ENCODE measurements at regions not wholly inside any gene's neighbourhood (a gene's known extent, or its start where the extent isn't known, plus 50 kb on each side); places are given as distances from the start of the nearest gene placed in this dataset.
"Not testable (repeated sequence)": the region's sequence is repeated elsewhere in the genome, so short reads cannot be mapped to it uniquely, and the experiment has no call there.

- no peaks in the 10 kb centered on the region for H3K36me3 ChIP-seq
- no peaks in the 10 kb centered on the region for H3K4me1 ChIP-seq
- no peaks in the 10 kb centered on the region for H3K27me3 ChIP-seq
- intact Hi-C loops (cut with DNase I; ENCODE audit: low total_unique reads): no loop called here
- H3K4me3 ChIP-seq: no peak overlapping the region
- H3K27ac ChIP-seq: no peak overlapping the region
- TF ChIP-seq, protein P1, sequence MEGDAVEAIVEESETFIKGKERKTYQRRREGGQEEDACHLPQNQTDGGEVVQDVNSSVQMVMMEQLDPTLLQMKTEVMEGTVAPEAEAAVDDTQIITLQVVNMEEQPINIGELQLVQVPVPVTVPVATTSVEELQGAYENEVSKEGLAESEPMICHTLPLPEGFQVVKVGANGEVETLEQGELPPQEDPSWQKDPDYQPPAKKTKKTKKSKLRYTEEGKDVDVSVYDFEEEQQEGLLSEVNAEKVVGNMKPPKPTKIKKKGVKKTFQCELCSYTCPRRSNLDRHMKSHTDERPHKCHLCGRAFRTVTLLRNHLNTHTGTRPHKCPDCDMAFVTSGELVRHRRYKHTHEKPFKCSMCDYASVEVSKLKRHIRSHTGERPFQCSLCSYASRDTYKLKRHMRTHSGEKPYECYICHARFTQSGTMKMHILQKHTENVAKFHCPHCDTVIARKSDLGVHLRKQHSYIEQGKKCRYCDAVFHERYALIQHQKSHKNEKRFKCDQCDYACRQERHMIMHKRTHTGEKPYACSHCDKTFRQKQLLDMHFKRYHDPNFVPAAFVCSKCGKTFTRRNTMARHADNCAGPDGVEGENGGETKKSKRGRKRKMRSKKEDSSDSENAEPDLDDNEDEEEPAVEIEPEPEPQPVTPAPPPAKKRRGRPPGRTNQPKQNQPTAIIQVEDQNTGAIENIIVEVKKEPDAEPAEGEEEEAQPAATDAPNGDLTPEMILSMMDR (IDR thresholded peaks at IDR 0.05): no peak
- peaks cover 0 to 5% (median 4%) of the 10 kb centered on the region in 3 donors for H3K9me3 ChIP-seq
- DNase-seq: no peak
Measured at GRCh38 chr7:51551070-51551469, 234.5 kb upstream of the COBL start.

DNA sequence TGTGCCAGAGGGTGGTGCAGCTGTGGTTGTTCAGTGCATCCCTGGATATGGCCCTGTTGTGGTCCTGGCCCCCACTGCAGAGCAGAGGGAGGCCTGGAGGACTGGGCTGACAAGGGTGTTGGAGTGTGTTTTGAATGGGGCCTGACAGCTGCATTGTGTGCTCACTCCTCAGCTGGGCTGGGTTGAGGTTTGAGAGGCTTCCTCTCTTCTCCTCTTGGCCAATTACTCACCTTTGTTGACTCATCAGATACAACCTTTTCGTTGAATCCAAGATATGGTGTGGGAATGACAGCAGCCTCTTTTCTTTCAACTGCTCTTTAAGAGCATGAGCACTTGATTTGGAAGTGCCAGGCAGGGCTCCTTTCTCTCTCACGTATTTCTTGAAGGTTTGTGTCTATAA, 228.5 kb upstream of the COBL start:
- intact Hi-C loops (cut with DNase I; ENCODE audit: low total_unique reads): no loop called here
- H3K9me3 ChIP-seq: no peaks in the 10 kb centered on the region
- no peaks in the 10 kb centered on the region for H3K4me1 ChIP-seq
- H3K36me3 ChIP-seq: no peaks in the 10 kb centered on the region
- no peak overlapping the region for H3K4me3 ChIP-seq
- DNase-seq: no peak
- no peaks in the 10 kb centered on the region for H3K27me3 ChIP-seq
- H3K27ac ChIP-seq: no peak overlapping the region
- TF ChIP-seq, protein P1 (IDR thresholded peaks at IDR 0.05): no peak

DNA sequence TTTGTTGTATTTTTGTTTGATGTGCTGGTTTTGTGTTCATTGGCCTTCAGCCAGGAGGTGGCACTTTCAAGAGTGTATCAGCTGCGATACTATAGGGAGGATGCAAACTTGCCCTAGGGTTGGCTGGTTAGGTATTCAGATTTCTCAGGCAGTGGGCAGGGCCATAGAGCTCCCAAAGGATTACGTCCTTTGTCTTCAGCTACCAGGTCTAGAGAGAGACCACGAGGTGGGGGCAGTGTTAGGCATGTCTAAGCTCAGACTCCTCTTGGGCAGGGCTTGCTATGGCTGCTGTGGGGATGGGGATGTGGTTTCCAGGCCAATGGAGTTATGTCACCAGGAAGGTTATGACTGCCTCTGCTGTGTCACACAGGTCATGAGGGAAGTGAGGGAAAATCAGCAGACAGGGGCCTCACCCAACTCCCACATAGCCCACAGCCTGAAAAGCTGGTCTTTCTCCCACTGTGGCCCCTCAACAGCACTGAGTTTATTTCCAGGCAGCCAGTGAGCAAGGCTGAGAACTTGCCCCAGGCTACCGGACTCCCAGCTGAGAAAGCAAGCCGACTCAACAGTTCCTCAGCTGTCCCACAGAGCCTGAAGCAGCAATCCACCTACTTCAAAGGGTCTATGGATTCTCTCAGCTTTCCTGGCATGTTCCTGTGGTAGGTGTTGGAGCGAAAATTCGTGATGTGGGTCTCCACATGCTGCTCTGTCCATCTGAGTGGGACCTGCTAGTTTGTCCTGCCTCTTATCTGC, 227.4 kb upstream of the COBL start:
- H3K9me3 ChIP-seq: no peaks in the 10 kb centered on the region
- intact Hi-C loops (cut with DNase I; ENCODE audit: low total_unique reads): no loop called here
- TF ChIP-seq, protein P1 (IDR thresholded peaks at IDR 0.05): no peak
- no peaks in the 10 kb centered on the region for H3K36me3 ChIP-seq
- no peaks in the 10 kb centered on the region for H3K27me3 ChIP-seq
- DNase-seq: no peak
- H3K4me3 ChIP-seq: no peak overlapping the region
- no peaks in the 10 kb centered on the region for H3K4me1 ChIP-seq
- H3K27ac ChIP-seq: no peak overlapping the region

DNA sequence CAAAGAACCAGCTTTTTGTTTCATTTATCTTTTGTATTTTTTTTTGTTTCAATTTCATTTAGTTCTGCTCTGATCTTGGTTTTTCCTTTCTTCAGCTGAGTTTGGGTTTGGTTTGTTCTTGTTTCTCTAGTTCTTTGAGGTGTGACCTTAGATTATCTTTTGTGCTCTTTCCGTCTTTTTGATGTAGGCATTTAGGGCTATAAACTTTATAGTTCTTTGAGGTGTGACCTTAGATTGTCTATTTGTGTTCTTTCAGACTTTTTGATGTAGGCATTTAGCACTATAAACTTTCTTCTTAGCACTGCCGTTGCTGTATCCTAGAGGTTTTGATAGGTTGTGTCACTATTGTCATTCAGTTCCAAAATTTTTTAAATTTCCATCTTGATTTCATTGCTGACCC, 224.3 kb upstream of the COBL start:
- intact Hi-C loops (cut with DNase I; ENCODE audit: low total_unique reads); H3K27me3 ChIP-seq: not testable (repeated sequence)

GRCh38 chr7:51539840-51540239, 223.2 kb upstream of the COBL start:
- intact Hi-C loops (cut with DNase I; ENCODE audit: low total_unique reads): no loop called here
- DNase-seq: no peak

More for the DNA sequence above, 224.3 kb upstream of the COBL start:
- not testable (repeated sequence) for H3K9me3 ChIP-seq, DNase-seq, H3K4me3 ChIP-seq, H3K36me3 ChIP-seq, H3K27ac ChIP-seq, H3K4me1 ChIP-seq

DNA sequence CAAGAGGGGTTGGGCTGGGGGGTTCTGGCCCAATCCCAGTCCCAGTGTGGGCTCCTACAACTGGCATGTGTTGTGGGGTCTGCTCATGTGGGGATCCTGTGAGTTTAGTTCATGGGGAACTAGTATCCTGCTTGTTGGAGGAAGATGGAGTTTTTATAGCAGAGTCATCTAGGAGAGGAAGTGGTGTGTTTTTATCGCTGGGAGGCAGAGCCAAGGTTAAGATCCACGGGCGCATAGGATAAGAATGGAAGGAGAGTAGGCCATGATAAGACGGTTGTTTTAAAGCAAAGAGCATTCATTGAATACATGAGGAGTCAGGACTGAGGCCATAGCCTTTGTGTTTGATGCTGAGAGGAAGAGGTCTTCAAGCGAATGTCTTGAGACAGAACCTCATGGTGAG, 211.6 kb upstream of the COBL start:
- H3K4me3 ChIP-seq: no peak overlapping the region
- no peak for DNase-seq
- no peaks in the 10 kb centered on the region for H3K36me3 ChIP-seq
- intact Hi-C loops (cut with DNase I; ENCODE audit: low total_unique reads): no loop called here
- no peaks in the 10 kb centered on the region for H3K27me3 ChIP-seq
- no peaks in the 10 kb centered on the region for H3K9me3 ChIP-seq
- no peak overlapping the region for H3K27ac ChIP-seq
- TF ChIP-seq, protein P1 (IDR thresholded peaks at IDR 0.05): no peak
- no peaks in the 10 kb centered on the region for H3K4me1 ChIP-seq

More at GRCh38 chr7:51539840-51540239, 223.2 kb upstream of the COBL start:
- Histone ChIP-seq H3K9me3 (peaks cover 0 to 13% (median 8%) of the 10 kb centered on the region in 3 donors), H3K27ac (no peak overlapping the region), H3K27me3 (no peaks in the 10 kb centered on the region), H3K4me1 (no peaks in the 10 kb centered on the region), H3K36me3 (no peaks in the 10 kb centered on the region), H3K4me3 (no peak overlapping the region)
- TF ChIP-seq, protein P1 (IDR thresholded peaks at IDR 0.05): no peak

All from tibial artery (tissue), 4 donors.